ENCODE measurements at regions not wholly inside any gene's neighbourhood (a gene's known extent, or its start where the extent isn't known, plus 50 kb on each side); places are given as distances from the start of the nearest gene placed in this dataset.

DNA sequence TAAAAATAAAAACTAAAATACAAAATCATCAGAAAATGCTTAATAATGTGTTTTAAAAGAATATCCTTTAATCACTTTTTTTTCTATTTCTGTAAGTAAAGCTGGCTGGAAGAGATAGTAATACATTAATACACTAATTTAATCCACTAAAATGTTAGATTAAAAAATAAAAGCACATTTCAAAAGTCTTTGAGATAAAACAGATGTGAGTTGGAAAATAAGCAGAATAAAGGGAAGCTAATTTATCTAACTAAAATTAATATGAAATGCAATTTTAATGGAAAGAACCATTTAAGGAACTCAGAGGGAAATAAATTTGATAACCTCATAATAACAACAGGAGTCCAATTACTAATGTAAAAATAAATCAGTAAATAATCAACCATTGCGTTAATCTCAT lies 774.8 kb upstream of the MBL2 start:
- DNase-seq (ENCODE audit: low read depth in 1 of 2, low spot score in 1 of 2) (no peak), FAIRE-seq (no peak), ATAC-seq (no peak)
- H3K4me2 ChIP-seq: no peak overlapping the region
- no peak overlapping the region for H3K27ac ChIP-seq
- 10% methylated on average over 1 of the region's 1 CpG for WGBS (ENCODE audit: missing lambda C conversion rate)
- H3K9me3 ChIP-seq: no peaks in the 10 kb centered on the region
- H3K4me3 ChIP-seq: no peak overlapping the region
- TF ChIP-seq ZFP36 (IDR thresholded peaks at IDR 0.05; ENCODE audit: borderline replicate concordance, partially characterized antibody) (no peak), ZSCAN20 (CRISPR knock-in tag; IDR thresholded peaks at IDR 0.05) (no peak), HOXB5 (CRISPR knock-in tag; IDR thresholded peaks at IDR 0.05) (no peak), NR3C1 (IDR thresholded peaks at IDR 0.05) (no peak), KDM1A (IDR thresholded peaks at IDR 0.05; ENCODE audit: low read depth) (no peak), GATA3 (IDR thresholded peaks at IDR 0.05; ENCODE audit: borderline replicate concordance) (no peak), SREBF2 (IDR thresholded peaks at IDR 0.05) (no peak), FOSL2 (IDR thresholded peaks at IDR 0.05) (no peak), FOSL2 (CRISPR knock-in tag; IDR thresholded peaks at IDR 0.05) (no peak)
- TF ChIP-seq, protein P1, sequence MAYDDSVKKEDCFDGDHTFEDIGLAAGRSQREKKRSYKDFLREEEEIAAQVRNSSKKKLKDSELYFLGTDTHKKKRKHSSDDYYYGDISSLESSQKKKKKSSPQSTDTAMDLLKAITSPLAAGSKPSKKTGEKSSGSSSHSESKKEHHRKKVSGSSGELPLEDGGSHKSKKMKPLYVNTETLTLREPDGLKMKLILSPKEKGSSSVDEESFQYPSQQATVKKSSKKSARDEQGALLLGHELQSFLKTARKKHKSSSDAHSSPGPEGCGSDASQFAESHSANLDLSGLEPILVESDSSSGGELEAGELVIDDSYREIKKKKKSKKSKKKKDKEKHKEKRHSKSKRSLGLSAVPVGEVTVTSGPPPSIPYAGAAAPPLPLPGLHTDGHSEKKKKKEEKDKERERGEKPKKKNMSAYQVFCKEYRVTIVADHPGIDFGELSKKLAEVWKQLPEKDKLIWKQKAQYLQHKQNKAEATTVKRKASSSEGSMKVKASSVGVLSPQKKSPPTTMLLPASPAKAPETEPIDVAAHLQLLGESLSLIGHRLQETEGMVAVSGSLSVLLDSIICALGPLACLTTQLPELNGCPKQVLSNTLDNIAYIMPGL (CRISPR knock-in tag; IDR thresholded peaks at IDR 0.05; ENCODE audit: borderline replicate concordance): no peak
- TF ChIP-seq, protein P2, sequence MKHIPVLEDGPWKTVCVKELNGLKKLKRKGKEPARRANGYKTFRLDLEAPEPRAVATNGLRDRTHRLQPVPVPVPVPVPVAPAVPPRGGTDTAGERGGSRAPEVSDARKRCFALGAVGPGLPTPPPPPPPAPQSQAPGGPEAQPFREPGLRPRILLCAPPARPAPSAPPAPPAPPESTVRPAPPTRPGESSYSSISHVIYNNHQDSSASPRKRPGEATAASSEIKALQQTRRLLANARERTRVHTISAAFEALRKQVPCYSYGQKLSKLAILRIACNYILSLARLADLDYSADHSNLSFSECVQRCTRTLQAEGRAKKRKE (CRISPR knock-in tag; IDR thresholded peaks at IDR 0.05; ENCODE audit: low read depth): no peak
- H3K4me1 ChIP-seq: no peaks in the 10 kb centered on the region
- CTCF ChIA-PET: no interaction called here
- POLR2A ChIA-PET: no interaction called here

DNA sequence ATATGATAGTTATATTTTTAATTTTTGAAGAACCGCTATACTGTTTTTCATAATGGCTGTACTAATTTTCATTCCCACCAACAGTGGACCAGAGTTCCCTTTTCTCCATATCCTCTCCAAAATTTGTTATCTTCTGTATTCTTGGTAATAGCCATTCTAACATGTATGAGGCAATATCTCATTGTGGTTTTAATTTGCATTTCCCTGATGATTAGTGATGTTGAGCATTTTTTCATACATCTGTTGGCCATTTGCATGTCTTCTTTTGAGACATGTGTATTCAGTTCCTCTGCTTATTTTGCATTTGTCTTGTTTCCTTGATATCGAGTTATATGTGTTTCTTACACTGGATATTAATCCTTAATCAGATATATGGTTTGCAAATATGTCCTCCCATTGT lies 770.8 kb upstream of the MBL2 start:
- DNase-seq (ENCODE audit: low read depth in 1 of 2, low spot score in 1 of 2): no peak
- no peak overlapping the region for H3K27ac ChIP-seq
- POLR2A ChIA-PET: no interaction called here
- TF ChIP-seq HEYL (CRISPR knock-in tag; IDR thresholded peaks at IDR 0.05) (no peak), TFCP2L1 (CRISPR knock-in tag; IDR thresholded peaks at IDR 0.05) (no peak), KDM1A (IDR thresholded peaks at IDR 0.05; ENCODE audit: low read depth) (no peak), SMC3 (IDR thresholded peaks at IDR 0.05) (no peak), PHF8 (IDR thresholded peaks at IDR 0.05; ENCODE audit: borderline replicate concordance, low read depth) (no peak), ZSCAN20 (CRISPR knock-in tag; IDR thresholded peaks at IDR 0.05) (no peak), GATA3 (IDR thresholded peaks at IDR 0.05; ENCODE audit: borderline replicate concordance) (no peak), MAZ (IDR thresholded peaks at IDR 0.05; ENCODE audit: borderline replicate concordance, low read depth, low read length) (no peak), HOXB5 (CRISPR knock-in tag; IDR thresholded peaks at IDR 0.05) (no peak), ZC3H11A (IDR thresholded peaks at IDR 0.05) (no peak), TP53 (CRISPR knock-in tag; IDR thresholded peaks at IDR 0.05) (no peak), MAFK (IDR thresholded peaks at IDR 0.05; ENCODE audit: partially characterized antibody) (no peak)
- TF ChIP-seq, protein P3, sequence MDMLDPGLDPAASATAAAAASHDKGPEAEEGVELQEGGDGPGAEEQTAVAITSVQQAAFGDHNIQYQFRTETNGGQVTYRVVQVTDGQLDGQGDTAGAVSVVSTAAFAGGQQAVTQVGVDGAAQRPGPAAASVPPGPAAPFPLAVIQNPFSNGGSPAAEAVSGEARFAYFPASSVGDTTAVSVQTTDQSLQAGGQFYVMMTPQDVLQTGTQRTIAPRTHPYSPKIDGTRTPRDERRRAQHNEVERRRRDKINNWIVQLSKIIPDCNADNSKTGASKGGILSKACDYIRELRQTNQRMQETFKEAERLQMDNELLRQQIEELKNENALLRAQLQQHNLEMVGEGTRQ (IDR thresholded peaks at IDR 0.05): no peak
- TF ChIP-seq, protein P2 (CRISPR knock-in tag; IDR thresholded peaks at IDR 0.05; ENCODE audit: low read depth): no peak
- TF ChIP-seq, protein P4, sequence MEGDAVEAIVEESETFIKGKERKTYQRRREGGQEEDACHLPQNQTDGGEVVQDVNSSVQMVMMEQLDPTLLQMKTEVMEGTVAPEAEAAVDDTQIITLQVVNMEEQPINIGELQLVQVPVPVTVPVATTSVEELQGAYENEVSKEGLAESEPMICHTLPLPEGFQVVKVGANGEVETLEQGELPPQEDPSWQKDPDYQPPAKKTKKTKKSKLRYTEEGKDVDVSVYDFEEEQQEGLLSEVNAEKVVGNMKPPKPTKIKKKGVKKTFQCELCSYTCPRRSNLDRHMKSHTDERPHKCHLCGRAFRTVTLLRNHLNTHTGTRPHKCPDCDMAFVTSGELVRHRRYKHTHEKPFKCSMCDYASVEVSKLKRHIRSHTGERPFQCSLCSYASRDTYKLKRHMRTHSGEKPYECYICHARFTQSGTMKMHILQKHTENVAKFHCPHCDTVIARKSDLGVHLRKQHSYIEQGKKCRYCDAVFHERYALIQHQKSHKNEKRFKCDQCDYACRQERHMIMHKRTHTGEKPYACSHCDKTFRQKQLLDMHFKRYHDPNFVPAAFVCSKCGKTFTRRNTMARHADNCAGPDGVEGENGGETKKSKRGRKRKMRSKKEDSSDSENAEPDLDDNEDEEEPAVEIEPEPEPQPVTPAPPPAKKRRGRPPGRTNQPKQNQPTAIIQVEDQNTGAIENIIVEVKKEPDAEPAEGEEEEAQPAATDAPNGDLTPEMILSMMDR (IDR thresholded peaks at IDR 0.05): no peak
- CTCF ChIA-PET: no interaction called here
- H3K4me1 ChIP-seq: no peaks in the 10 kb centered on the region
- H3K4me3 ChIP-seq: no peak overlapping the region
- no peak overlapping the region for H3K4me2 ChIP-seq
- no peak for FAIRE-seq
- WGBS (ENCODE audit: missing lambda C conversion rate): 24% methylated on average over 2 of the region's 2 CpGs
- H3K9me3 ChIP-seq: no peaks in the 10 kb centered on the region
- no peak for ATAC-seq

Measured in A549 (cell line).